ENCODE measurements at regions not wholly inside any gene's neighbourhood (a gene's known extent, or its start where the extent isn't known, plus 50 kb on each side); places are given as distances from the start of the nearest gene placed in this dataset.
"Not testable (repeated sequence)": the region's sequence is repeated elsewhere in the genome, so short reads cannot be mapped to it uniquely, and the experiment has no call there.

GRCh38 chr12:65744236-65744840 is 79.9 kb upstream of the HMGA2 start:
- TF ChIP-seq CTCF (IDR thresholded peaks at IDR 0.05; ENCODE audit: low read length); EZH2 (optimal IDR thresholded peaks at IDR 0.05; ENCODE audit: low read depth, low read length); EZH2phosphoT487 (IDR thresholded peaks at IDR 0.05; ENCODE audit: low read length): not testable (repeated sequence)

All from MM.1S (cell line).